Pancreas (tissue), 10 donors: ENCODE measurements at regions not wholly inside any gene's neighbourhood (a gene's known extent, or its start where the extent isn't known, plus 50 kb on each side); places are given as distances from the start of the nearest gene placed in this dataset.

Source experiments
- ATAC-seq, 4 donors: fragments of 200-7000 bp; cut with Tn5 transposase; one replicate each; pipeline versions ENCODE4 v1.8.0 to v1.9.1; 2020; ENCODE audit warnings: mild to moderate bottlenecking in 4 of 4, moderate library complexity in 4 of 4
- DNase-seq, 6 donors: peaks; one replicate each; pipeline ENCODE4 v3.0.0-alpha.2; 2020
- FAIRE-seq: peaks from 2 replicates; lab custom pipeline; 2012; peaks lifted over from hg19 to GRCh38; lab: Jason Lieb, UNC
- H3K27ac ChIP-seq, 4 donors: fragments of 200-600 bp; sonication (generic); 1 replicate in 3 of 4; 2 replicates in 1 of 4; pipeline versions ENCODE4 v1.5.0 to v1.8.0; 2020
- H3K27me3 ChIP-seq, 4 donors: fragments of 200-600 bp; one replicate each; pipeline ENCODE4 v1.8.0; 2021
- H3K36me3 ChIP-seq, 3 donors: fragments of 200-600 bp; sonication (generic) in 1 of 3; one replicate each; pipeline versions ENCODE4 v1.5.0 to v1.8.0; 2020 to 2021
- H3K4me1 ChIP-seq, 3 donors: fragments of 200-600 bp; one replicate each; pipeline ENCODE4 v1.8.0; 2021
- H3K4me3 ChIP-seq, 4 donors: fragments of 200-600 bp; sonication (generic) in 2 of 4; one replicate each; pipeline versions ENCODE4 v1.5.0 to v1.8.0; 2020 to 2021
- H3K9me3 ChIP-seq, 4 donors: fragments of 200-600 bp; one replicate each; pipeline ENCODE4 v1.8.0; 2021
- WGBS, 2 donors: extraction: QIAGEN DNeasy Blood & Tissue Kit; methylation state at CpG; one replicate each; pipeline ENCODE4 v1.1.7; 2013; 5-methylcytosine and 5-hydroxymethylcytosine counted together
- intact Hi-C, 3 donors: fragments of 100-400 bp; cut with DNase I; formaldehyde crosslinking; loops; one replicate each; pipeline versions ENCODE4 v1.11.1 to v1.14.2; 2022
- TF ChIP-seq, protein P1 (sequence below), 4 donors: fragments of 200-600 bp; sonication (generic) in 3 of 4; IDR thresholded peaks; one replicate each; pipeline versions ENCODE4 v1.5.0 to v1.8.0; 2021; ENCODE audit warnings: antibody characterized with exemption in 4 of 4
- donor health status: healthy with polysubstance abuse.
- donor health status: DM: no; HTN: no; CAD: no; lungs with moderate emphysema.
- donor health status: DM: no; HTN: no; CAD: no.
- donor health status: control.
- donor health status: control.
- donor health status: Bipolar disorder and iron deficiency.
- donor health status: DM: yes; HTN: yes; CAD: no.
- donor health status: DM: no; HTN: no; CAD: no.
- donor health status: DM: no; HTN: no; CAD: no.
- donor health status: DM: yes; HTN: yes; CAD: no.

DNA sequence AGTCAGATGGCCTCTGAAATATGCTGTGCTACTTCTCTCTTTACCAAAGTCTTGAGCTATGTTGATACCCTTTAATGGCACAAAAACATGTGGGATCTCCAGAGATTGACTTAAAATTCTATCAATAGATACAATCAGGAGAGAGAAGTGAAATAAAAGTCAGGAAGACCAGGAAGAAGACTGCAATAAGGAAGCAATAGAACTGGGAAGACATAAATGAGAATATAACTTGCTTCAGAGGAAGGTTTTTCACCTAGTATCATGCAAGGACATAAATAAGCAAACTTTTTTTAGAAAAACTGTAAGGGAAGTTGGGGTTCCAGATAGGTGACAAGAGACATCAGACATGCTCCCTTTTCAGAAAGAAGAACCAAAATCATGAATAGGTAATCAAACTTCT, 227.3 kb downstream of the XPNPEP1 start:
- Histone ChIP-seq H3K4me3 (no peak overlapping the region), H3K9me3 (no peaks in the 10 kb centered on the region), H3K4me1 (peaks cover 0 to 6% (median 0%) of the 10 kb centered on the region in 3 donors), H3K36me3 (no peaks in the 10 kb centered on the region), H3K27me3 (no peaks in the 10 kb centered on the region), H3K27ac (no peak overlapping the region)
- intact Hi-C loops = no loop called here
- ATAC-seq (no peak), DNase-seq (no peak), FAIRE-seq (no peak)
- TF ChIP-seq, protein P1, sequence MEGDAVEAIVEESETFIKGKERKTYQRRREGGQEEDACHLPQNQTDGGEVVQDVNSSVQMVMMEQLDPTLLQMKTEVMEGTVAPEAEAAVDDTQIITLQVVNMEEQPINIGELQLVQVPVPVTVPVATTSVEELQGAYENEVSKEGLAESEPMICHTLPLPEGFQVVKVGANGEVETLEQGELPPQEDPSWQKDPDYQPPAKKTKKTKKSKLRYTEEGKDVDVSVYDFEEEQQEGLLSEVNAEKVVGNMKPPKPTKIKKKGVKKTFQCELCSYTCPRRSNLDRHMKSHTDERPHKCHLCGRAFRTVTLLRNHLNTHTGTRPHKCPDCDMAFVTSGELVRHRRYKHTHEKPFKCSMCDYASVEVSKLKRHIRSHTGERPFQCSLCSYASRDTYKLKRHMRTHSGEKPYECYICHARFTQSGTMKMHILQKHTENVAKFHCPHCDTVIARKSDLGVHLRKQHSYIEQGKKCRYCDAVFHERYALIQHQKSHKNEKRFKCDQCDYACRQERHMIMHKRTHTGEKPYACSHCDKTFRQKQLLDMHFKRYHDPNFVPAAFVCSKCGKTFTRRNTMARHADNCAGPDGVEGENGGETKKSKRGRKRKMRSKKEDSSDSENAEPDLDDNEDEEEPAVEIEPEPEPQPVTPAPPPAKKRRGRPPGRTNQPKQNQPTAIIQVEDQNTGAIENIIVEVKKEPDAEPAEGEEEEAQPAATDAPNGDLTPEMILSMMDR (IDR thresholded peaks at IDR 0.05) = no peak

DNA sequence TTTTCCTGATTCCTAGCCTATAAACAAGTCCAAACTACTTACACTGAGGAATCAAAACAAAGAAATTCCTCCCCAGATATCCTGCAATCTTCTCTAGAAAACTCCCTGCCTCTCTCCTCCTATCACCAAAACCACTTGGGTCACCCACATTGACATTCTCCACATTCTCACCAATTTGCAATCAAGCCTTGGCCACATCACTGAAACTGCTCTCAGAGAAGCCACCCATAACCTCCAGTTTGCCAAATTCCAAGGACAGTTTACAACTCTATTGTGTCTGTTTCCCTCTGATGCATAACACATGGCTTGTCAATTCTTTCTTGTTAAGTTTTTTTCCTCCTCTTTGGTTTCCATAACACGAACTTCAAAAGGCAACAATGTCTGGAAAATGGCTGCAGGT, 233.5 kb downstream of the XPNPEP1 start:
- H3K4me1 ChIP-seq = no peaks in the 10 kb centered on the region
- H3K9me3 ChIP-seq = no peaks in the 10 kb centered on the region
- intact Hi-C loops = no loop called here
- 11 to 39% methylated on average over 1 of the region's 1 CpG for WGBS, 2 donors
- no peak overlapping the region for H3K27ac ChIP-seq
- no peak for ATAC-seq
- TF ChIP-seq, protein P1 (IDR thresholded peaks at IDR 0.05) = no peak
- no peak for FAIRE-seq
- no peak for DNase-seq
- H3K4me3 ChIP-seq = no peak overlapping the region
- H3K27me3 ChIP-seq = no peaks in the 10 kb centered on the region
- no peaks in the 10 kb centered on the region for H3K36me3 ChIP-seq

DNA sequence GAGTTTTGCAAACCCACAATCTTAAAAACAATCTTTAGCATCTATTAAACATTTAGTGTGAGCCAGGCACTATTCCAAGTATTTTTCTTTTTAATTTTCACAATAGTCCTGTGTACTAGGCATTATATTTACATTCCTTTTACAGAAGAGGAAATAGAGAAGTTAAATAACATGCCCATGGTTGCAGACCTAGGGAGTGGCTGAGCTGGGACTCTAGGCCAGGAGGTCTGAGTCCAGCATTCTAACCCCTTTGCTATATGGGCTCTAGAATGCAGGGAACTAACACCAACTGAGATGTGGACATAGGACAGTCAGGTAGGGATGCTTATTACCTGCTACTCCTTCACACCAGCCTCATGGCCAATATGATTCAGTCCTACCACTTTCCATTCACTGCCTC, 243.8 kb downstream of the XPNPEP1 start:
- Histone ChIP-seq H3K27me3 (no peaks in the 10 kb centered on the region), H3K36me3 (no peaks in the 10 kb centered on the region), H3K4me1 (no peaks in the 10 kb centered on the region), H3K4me3 (no peak overlapping the region), H3K9me3 (no peaks in the 10 kb centered on the region), H3K27ac (no peak overlapping the region)
- no peak for ATAC-seq
- no peak for FAIRE-seq
- no peak for DNase-seq
- intact Hi-C loops = no loop called here
- TF ChIP-seq, protein P1 (IDR thresholded peaks at IDR 0.05) = no peak

DNA sequence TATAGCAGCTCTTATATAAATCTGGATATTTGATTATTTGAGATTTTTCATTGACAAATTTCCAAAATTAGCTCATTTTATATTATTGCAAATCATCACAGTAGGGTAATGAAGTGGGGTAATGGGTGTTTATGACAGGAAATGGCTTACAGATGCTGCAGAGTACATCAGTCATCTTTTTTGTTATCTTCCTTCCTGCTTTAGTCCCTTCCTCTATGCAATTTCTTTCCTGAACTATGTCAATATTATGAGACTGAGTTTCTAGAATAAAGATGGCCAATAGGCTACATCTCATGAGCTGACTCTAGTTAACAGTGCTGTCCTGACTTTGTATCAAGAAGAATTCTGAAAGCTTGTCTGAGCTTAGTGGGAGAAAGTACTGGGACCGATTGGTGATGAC, 244.5 kb downstream of the XPNPEP1 start:
- H3K36me3 ChIP-seq = no peaks in the 10 kb centered on the region
- DNase-seq (no peak), ATAC-seq (no peak), FAIRE-seq (no peak)
- H3K9me3 ChIP-seq = no peaks in the 10 kb centered on the region
- intact Hi-C loops = no loop called here
- no peak overlapping the region for H3K27ac ChIP-seq
- TF ChIP-seq, protein P1 (IDR thresholded peaks at IDR 0.05) = no peak
- WGBS, 2 donors = 61 to 79% methylated on average over 1 of the region's 1 CpG
- H3K4me3 ChIP-seq = no peak overlapping the region
- no peaks in the 10 kb centered on the region for H3K27me3 ChIP-seq
- H3K4me1 ChIP-seq = no peaks in the 10 kb centered on the region

DNA sequence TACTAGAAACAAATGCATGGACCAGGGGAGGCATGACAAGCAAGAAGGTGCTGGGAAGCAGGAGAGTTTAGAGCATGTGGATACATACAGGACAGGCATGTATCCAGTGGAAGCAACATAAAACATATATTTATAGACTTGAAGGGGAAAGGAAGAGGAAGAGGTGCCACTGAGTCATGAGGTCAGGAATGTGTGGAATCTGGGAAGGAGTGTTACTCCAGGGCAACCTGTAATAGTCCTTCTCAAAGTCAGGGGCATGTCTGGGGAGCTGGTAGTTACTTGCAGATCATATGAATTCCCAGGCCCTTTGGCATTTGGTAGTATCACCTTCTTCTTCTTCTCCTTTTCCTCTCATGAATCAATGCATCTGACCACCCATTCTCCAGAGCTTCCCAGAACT, 246.6 kb downstream of the XPNPEP1 start:
- H3K4me3 ChIP-seq = no peak overlapping the region
- H3K36me3 ChIP-seq = no peaks in the 10 kb centered on the region
- H3K27me3 ChIP-seq = no peaks in the 10 kb centered on the region
- intact Hi-C loops = no loop called here
- no peaks in the 10 kb centered on the region for H3K9me3 ChIP-seq
- H3K27ac ChIP-seq = no peak overlapping the region
- H3K4me1 ChIP-seq = no peaks in the 10 kb centered on the region
- FAIRE-seq (no peak), ATAC-seq (no peak), DNase-seq (no peak)
- TF ChIP-seq, protein P1 (IDR thresholded peaks at IDR 0.05) = no peak
